ENCODE measurements at regions not wholly inside any gene's neighbourhood (a gene's known extent, or its start where the extent isn't known, plus 50 kb on each side); places are given as distances from the start of the nearest gene placed in this dataset.
A peak's percentile ranks its signal among the peaks of the same experiment; 100 is the strongest.
"Not testable (repeated sequence)": the region's sequence is repeated elsewhere in the genome, so short reads cannot be mapped to it uniquely, and the experiment has no call there.

DNA sequence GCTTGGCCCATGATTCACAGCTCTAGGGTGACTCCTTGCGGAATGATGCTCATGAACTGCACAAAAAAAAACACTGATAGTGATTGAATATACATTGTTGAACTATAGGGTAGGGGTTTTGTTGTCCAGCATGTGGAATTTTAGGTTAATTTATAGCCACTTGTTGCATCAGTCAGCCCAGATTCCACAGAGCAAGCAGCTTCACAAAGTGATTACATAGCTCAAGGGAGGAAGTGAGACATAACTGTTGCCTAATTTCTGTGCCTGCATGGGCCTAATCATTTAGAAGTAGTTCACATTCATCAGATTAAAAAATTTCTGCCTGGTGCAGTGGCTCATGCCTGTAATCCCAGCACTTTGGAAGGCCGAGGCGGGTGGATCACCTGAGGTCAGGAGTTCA lies 142.2 kb upstream of the ZNF722 start:
- DNase-seq: not testable (repeated sequence)

DNA sequence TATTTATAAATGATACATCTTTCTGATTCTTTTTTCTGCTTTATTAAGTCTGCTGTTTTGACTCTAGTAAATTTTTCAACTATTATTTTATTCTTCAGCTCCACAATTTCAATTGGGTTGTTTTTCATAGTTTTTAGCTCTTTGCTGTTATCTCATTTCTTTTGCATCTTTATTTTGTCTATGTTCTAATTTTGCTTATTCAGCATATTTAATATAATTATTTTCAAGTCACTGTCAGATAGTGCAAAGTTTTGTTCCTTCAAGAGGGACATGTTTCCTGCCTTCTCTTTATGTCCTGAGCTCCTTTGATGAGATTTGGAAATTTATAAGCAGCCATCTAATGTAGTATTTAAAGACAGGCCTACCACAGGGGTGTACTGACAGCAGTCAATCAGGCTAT lies 131.5 kb upstream of the ZNF722 start:
- DNase-seq: no peak

GRCh38 chr7:63874242-63874641 lies 124.4 kb upstream of the ZNF722 start:
- not testable (repeated sequence) for DNase-seq

DNA sequence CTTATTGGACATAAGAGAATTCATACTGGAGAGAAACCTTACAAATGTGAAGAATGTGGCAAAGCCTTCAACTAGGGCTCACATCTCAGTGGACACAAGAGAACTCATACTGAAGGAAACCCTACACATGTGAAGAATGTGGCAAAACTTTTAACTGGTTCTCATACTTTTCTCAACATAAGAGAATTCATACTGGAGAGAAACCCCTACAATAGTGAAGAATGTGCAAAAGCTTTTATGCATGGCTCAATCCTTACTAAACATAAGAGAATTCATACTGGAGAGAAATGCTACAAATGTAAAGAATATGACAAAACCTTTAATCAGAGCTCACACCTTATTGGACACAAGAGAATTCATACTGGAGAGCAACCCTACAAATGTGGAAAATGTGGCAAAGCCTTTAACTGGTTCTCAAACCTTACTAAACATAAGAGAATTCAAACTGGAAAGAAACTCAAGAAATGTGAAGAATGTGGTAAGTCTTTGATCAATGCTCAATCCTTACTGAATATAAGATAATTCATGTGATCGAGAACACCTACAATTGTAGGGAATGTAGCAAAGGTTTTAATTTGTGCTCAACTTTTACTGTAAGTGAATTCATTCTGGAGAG lies 121.8 kb upstream of the ZNF722 start:
- no peak for DNase-seq

- no peak for DNase-seq
Observed at GRCh38 chr7:63887031-63887430, 111.6 kb upstream of the ZNF722 start.

DNA sequence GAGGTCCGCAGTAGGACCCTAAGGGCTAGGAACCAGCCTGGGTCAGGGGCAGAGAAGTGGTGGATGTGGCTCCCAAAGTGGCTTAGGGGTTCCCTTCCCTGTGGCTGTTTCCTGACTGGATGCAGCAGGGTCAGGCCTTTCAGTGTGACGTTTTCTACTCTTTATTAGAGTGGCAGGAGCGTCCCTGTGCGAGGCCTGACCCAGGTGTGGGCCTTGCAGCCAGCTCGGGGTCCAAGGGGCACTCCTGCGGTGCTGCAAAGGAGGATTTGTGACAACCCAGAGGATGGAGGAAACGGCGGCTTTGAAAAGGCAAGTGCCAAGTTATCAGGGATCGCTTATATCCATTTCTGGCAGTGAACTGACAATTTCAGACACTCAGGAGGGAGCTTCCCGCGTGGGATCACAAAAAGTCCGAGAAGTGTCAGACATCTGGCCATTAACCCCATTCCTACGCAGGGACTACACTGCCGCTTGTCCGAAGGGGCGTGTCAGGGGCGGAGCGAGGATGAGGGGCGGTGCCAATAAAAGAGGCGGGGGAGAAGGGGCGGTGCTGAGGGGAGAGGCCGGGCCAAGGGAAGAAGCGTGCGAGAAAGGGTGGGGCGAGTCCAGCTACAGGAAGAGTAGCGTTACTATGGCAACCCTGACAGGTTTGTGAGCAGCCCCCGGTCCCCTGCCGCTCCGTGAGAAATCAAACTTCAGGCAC lies 98.8 kb upstream of the ZNF722 start:
- peak; percentile 62 for DNase-seq

GRCh38 chr7:63900394-63901203 lies 98.0 kb upstream of the ZNF722 start:
- DNase-seq: peak; percentile 82

DNA sequence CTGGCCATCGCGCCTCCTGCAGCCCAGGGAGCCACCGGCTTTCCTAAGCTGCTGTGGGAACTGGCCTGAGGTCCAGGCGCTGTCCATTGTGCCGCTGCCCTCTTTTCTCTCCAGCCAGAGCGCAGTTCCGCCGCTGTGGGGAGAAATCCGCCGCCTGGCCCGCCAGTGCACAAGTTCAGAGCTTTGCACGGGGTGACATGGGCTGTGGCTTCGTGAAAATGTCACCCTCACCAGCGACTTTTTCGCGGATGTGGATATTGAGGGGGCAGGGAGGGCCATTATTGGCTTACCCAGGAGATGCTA lies 97.5 kb upstream of the ZNF722 start:
- DNase-seq: not testable (repeated sequence)

- DNase-seq: no peak
Observed at GRCh38 chr7:63918986-63919385, 79.7 kb upstream of the ZNF722 start.

DNA sequence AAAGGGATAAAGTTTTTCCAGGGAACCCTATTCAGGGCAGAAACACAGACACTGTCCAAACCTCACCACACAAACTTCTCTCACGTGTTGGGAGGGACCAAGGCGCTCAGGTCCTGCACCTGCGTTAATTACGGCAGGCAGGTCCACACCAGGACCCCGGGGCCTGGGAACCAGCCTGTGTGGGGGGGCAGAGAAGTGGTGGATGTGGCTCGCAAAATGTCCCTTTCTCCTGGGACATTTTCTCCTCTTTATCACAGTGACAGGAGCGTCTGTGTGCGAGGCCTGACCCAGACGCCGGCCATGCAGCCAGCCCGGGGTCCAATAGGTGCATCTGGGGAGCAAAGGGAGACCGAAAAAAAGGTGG lies 73.4 kb upstream of the ZNF722 start:
- DNase-seq: no peak

DNA sequence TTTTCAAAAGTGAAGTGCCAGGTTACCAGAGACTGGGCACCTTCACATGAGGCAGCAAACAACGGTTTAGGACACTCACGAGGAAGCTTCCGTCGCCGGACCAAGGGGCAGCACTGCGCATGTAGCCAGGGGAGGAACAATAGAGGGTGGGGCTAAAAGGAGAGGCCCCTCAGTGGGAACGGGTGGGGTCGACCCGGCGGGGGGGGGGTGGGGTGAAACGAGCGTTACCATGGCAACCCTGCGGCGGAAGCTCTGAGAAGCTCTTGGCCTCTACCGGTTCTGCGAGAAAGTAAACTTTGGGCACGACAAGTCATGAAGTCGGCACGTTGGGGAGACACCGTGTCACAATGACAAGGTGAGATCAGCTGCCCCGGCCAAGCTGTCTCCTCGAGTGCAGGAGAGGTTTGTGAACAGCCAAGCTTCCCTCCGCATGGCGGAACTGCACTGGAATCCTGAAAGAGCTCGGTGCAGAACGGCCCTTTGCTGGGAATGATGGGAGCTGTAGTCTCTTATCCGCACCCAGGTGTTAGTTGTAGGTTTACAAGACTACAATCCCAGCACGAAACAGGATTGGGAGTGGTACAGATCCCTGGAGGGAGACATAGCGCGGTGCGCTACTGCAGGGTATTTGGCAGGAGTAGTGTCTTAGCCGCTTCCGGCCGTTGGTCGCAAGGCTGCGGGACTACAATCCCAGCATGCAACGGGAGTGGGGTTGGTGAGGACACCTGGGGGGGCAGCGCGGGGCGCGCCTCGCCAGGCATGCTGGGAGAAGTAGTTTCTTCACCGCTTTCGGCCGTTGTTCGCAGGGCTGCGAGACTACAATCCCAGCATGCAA lies 72.8 kb upstream of the ZNF722 start:
- DNase-seq: peak; percentile 82

DNA sequence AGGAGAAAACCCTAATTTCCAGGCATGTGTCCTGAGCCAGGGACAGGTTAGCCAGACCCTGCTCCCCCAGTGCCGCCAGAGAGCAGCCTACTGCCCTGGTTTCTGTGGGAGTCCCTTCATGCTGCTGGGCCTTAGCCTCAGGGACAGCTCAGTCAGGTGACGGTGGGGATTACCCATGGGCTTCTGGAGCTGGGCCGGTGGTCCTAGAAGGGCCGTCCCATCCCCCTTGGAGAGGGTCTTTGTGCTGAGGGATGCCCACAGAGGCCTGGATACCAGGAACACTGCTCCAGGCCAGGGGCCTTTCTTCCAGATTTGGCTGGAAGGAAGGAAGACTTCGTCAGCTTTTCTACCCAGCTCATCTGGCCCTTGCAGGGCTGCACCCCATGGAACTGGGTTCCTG lies 71.4 kb upstream of the ZNF722 start:
- no peak for DNase-seq

DNA sequence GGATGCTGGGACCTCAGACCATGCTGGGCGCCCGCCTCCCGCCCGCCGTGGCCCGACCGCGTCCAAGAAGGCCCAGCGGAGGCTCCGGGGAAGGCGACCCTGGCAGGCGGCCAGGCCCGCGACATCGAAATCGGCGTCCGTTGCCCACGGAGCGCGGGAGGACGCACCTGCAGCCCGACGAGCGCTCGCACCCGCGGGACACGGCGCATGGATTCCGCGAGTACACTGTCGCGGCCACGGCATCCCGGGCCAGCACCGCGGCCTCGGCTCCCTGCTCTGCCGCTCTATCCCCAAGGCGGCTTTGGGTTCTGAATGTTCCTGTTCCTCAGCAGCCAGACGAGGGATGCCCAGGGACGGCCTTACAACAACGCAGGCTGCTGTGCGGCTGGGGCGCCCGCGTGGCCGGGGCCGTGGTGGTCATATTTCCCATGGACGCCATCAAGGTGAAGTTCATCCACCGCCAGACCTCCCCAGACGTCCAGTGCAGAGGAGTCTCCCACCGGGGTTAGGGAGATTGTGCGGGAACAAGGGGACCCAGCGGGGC lies 67.5 kb upstream of the ZNF722 start:
- DNase-seq: no peak

DNA sequence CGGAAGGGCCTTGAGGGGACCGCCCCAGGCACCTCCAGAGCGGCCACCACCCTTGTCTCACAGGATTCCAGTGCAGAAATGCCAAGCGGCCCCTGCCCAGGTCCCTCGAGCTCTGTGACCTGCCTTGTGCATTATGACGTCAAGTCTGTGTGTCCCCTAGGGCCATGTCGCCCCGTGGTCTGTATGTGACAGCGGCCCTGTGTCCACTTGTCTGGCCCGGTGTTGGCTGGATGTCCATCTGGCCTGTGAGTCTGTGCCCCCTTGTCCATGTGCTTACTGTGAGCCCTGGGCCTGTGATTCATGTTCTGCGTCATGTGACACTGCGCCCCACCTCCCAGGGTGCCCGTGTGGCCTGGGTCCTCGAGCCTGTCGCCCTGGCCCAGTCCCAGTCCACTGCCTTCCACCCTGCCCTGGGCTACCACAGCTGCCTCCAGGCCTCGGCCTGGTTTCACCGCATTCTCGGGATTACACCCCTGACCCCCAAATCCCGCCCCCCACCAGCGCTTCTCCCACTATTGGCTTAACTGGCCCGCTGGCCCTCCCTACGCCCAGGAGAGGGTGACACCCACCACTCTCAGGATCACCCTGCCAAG lies 66.6 kb upstream of the ZNF722 start:
- DNase-seq: no peak

Measured in effector CD4-positive, alpha-beta T cell (primary cell).